G401 (cell line): ENCODE measurements at regions not wholly inside any gene's neighbourhood (a gene's known extent, or its start where the extent isn't known, plus 50 kb on each side); places are given as distances from the start of the nearest gene placed in this dataset.

ENCODE experiments used
- DNase-seq: peaks from one replicate; pipeline ENCODE4 v3.0.0-alpha.2; 2015; ENCODE audit warnings: low spot score
- in situ Hi-C: cut with HindIII; loops from 2 replicates; pipeline ENCODE4 v1.10.0; 2016; ENCODE audit warnings: low sequenced_read_pairs, mixed read lengths

DNA sequence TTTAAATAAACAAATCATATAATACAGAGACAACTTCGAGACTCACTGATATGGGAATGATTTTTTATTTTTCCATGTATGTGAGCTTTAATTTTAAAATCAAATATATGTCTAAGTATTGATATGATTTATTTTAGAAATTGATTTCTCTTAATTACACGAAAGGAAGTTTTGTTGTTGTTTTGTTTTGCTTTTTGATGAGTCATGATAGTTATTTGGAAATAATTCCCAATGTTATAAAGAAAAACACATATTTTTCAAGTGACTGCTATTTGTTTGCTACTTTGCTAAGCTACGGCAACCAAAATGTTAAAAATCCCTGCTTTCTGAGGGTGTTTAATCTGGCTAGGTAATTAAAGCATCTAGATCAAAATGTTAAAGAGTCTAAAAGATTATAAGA, 2139.4 kb upstream of the TENM3 start:
- DNase-seq: no peak
- in situ Hi-C loops: no loop called here

DNA sequence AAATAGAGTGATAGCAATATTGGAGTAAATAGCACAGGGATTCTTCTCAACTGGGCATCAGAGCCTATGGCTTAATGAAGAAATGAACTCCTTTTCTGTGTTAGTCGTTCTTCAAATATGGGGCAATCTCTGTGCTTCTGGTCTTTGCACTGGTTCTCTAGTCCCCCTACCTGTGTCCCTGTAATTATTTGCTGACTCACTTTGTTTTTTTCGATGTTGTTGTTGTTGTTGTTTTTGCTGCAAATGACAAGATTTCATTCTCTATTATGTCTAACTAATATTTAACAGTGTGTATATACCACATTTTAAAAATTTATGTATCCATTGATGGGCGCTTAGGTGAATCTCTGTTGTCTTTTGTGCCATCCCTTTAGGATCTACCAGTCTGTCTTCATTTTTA, 2137.8 kb upstream of the TENM3 start:
- in situ Hi-C loops: no loop called here
- no peak for DNase-seq

DNA sequence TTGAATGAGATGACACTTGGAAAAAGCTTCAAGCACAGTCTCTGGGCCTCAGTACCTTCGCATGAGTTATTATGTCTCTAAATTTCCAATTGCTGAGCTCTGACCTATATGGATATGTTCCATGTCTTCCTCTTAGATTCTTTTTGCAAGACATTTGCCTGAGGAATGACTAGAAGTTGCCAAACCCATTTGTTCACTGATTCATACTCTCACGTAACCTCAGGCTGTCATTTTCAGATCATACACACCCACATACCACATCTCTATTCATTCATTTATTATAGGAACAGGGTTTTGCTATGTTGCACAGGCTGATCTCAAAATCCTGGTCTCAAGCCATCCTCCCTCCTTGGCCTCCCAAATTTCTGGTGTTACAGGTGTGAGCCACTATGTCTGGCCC, 2137.1 kb upstream of the TENM3 start:
- DNase-seq: no peak
- in situ Hi-C loops: no loop called here

DNA sequence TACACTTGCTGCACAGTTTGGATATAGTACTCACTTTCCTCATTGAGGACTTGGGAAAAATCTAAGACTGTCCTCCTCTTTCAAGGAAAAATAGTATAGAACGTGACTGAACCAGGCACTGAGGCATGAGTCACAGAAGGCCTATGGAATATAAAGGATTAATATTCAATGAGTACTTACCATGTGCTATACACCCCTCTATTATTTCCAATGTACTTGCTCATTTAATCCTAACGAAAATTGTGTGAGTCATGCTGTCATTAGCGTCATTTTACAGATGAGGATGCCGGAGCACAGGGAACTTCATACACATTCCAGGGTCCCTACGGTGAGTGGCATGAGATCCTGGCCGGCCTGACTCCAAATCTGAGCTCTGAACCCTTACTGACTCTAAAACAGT, 2136.2 kb upstream of the TENM3 start:
- no peak for DNase-seq
- in situ Hi-C loops: no loop called here

DNA sequence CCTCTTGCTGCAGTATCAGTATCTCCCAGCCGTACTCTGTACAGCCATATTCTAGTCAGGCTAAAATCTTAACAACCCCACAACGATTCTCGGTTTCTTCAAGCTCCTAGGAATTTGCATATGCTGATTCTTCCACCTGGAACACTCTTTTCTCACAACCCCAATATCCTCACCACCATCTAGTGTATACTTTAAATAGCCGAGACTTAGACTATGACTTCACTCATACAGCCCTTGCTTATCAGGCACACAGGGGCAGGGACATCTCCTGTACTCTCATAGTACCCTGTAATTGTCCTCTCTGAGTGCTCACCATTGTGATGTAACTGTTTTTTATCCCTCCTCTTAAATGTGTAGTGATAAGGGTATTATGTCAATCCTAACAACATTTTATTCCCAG, 2126.4 kb upstream of the TENM3 start:
- DNase-seq: no peak
- in situ Hi-C loops: no loop called here

DNA sequence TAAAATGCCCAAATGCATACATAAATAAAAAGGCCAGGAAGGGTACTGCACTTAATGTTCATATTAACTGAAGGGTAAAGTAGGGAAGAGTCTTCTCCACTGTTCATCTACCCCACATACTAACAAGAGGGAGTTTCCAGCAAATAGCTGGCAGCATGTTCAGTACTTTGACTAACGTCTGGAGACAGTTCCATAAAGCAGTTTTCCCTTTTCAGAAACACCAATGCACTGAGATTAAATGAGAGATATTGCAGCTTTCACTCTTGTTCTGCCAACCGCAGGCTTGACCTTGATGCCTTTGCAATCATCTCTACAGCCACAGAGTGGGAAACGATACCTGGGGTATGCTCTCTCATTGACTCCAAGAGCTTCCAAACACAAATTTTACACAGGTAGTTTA, 2123.1 kb upstream of the TENM3 start:
- DNase-seq: no peak
- in situ Hi-C loops: no loop called here

DNA sequence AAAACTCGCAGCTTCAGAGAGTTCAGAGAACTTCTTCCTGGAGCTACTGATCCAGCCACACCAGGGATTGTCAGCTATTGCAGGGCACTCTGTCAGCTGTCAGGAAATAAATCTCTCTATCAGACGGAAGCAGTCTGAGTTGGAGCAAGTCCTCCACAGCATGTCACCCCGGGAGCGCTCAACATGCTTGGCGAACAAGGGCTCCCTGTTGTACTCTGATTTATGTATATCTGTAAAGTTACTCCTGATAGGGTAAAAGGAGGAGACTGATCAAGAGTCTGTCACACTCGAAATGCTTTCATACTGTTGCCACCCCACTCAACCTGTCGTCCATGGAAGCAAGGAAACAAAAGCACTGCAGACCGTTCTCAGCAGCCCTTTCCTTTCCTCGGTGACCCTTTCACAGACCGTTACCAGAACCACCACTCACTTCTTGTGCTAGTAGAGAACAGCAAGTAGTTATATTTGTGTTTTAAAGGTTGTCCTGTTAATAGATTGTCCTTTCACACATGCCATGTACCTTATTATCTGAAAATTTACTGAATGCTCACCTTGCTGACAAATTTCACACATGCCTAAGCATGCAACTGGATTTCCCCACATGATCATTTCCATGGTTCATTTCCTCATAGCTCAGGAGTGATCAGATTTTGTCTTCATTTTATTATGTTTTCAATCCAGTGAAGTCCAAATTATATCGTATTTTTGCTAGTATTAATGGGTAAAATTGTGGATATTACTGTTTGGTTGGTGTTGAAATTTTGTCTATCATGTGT, 2108.9 kb upstream of the TENM3 start:
- in situ Hi-C loops: no loop called here
- peak; percentile 26 for DNase-seq

DNA sequence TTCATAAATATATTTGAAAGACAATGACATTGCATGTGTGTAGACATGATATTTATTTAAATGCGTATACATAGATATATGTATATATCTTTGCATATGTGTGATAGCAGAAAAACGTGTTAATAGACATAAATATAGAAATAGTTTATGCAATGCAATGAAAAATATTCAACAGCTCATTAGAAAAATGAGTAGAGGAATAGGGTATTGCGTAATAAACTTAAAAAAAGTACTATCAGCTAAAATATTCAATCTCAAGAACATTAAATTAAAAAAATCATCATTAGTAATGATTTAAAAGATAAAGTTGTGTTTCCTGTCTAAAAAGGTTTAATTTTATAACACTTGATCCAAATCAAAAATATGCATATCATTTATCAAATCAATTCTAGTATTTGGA, 2101.5 kb upstream of the TENM3 start:
- no peak for DNase-seq
- in situ Hi-C loops: no loop called here

DNA sequence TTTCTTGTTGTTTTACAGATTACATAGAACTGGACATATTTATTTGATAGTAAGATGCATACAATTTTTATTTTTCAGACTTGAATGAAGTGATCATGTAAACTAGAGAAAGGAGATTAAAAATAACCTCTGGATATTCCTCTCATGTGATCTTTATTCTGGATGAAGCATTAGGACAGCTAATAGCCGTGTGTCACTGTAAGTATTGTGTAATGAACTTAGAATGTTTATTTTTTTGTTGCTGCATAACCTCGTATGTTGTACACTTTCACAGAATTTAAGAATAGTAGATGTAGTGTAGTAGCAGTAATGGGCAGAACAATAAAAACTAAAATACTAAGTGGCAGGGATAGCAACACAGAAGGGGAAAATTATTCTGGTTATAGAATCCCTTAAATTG, 2094.5 kb upstream of the TENM3 start:
- in situ Hi-C loops: no loop called here
- DNase-seq: no peak

DNA sequence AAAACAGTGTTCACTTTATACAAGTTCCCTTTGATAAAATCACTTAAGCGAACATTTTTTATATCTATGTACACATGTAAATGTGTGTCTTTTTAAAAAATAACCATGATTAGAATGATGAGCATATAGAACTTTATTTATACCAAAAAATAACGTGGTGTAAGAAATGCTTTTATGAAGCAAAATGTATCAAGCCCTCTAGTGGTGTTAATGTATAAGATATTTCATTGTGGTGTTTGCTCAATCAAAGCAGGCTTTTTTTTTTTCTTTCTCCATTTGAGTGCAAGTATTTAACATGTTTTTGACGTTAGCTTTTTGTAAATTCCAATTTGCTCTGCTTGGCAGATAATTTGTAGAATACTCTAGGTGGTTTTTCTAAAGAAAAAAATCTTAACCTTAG, 2092.4 kb upstream of the TENM3 start:
- in situ Hi-C loops: no loop called here
- no peak for DNase-seq

DNA sequence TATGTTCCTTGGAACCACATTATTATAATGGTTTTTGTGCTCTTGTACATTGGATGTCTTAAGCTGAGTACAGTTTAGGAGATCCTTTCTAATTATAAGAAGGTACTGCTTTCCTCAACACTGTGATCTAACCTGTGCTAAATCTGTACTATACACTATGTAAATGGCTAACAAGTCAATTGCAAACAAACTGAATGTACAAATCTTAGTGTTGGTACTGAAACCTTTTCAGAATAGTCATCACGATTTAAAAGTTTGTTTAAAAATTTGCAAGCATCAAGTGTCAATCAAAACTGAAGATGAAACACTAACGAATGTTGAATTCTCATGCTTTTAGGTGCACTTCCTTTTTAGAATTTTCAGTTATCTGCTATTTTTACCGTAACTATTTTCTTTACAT, 2090.4 kb upstream of the TENM3 start:
- in situ Hi-C loops: no loop called here

DNA sequence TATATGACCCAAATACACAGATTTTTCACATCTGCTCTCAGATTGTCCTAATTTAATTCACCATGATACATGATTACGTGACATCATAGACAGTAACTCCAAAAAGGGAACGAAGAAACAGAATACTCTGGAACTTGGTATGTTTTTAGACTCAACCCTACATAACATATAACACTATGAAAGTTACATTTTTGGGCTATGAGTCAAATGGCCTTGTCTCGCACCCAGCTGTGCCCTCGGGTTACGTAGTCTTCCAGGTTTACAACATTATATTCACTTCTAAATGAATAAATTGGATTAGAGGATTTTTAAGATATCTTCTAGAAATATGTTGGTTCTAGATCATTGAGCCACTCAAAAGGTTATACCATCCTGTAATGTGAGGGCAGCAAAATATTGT, 2089.6 kb upstream of the TENM3 start:
- in situ Hi-C loops: no loop called here
- DNase-seq: no peak

More for the DNA sequence above, 2090.4 kb upstream of the TENM3 start:
- no peak for DNase-seq

DNA sequence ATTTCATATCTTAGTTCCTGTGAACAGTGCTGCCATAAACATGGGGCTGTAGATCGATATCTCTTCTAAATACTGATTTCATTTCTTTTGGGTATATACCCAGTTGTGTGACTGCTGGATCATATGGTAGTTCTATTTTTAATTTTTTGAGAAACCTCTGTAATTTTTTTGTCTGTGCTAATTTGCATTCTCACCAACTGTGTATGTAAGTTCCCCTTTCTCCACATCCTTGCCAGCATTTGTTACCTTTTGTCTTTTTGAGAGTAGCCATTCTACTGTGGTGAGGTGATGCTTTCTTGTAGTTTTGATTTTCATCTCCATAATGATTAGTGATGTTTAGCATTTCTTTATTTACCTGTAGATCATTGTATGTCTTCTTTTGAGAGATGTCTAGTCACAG, 2086.5 kb upstream of the TENM3 start:
- no peak for DNase-seq
- in situ Hi-C loops: no loop called here

DNA sequence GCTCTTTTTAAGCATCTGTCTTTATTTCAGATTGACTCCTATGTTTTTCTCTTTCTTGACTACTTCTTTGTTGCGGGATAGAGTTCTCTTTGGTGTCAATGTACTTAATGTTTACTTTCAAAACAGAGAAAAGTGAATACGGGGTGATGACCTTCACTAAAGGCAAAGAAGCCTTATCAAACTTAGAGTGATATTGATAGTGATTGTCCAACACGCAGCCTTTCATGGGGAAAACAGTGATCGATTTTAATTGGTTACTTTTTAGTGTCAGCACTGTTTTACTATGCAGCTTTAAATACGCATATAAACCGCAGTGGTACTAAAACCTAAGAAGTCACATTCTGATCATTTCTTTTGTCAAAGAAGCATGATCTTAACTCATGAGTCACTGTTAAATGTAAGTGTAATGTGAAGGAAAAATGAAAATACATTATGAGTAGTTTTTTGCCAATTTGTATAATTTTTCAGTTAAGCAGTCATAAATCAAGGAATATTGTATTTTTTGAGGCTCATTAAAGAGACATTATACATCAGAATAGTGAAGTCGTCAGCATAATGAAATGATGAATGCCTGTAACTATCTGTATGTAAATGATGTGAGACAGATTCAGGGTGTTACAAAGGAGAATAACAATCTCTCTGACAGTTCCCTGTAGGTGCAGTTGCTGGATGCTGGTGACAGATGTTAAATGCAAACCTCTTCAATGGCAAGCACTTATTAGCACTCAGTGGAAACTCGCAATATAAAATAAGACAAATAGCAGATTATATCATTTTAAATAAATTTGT, 2082.8 kb upstream of the TENM3 start:
- no peak for DNase-seq
- in situ Hi-C loops: no loop called here

DNA sequence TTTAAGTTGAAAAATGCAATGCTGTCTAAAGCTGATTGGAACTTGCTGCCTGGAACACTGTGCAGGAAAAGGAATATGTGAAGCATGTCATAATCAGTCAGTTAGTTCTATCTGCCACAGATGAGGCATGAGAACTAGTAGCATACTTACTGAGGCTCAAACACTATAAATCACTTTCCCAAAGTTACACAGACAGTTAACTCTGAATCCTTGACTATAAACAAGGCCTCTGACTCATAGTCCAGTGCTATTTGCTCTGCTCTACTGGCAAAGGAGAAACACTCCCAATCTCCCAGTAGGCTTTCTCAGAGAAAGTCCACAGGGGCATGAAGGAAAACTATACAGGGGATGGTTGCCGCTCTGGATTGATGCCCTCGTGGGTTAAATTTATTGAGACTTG, 2078.4 kb upstream of the TENM3 start:
- in situ Hi-C loops: no loop called here
- no peak for DNase-seq

DNA sequence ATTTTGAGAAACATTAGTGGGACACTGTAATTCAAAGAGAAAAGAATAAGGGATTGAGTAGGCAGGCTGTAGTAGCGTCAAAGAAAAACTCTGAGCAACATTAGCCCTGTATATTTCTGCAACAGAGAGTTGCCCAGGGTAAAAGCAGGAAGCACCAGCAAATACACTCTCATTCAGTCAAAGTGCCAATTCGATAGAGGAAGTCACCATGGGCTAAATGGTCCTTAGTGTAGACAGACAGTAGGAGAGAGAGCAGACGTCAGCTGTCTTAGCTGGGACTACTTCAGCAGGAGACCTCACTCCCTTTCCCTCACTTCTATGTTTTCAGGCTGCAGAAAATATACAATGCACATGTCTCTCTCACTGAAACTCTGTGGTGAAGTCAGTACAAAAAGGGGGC, 2073.8 kb upstream of the TENM3 start:
- in situ Hi-C loops: no loop called here
- no peak for DNase-seq

DNA sequence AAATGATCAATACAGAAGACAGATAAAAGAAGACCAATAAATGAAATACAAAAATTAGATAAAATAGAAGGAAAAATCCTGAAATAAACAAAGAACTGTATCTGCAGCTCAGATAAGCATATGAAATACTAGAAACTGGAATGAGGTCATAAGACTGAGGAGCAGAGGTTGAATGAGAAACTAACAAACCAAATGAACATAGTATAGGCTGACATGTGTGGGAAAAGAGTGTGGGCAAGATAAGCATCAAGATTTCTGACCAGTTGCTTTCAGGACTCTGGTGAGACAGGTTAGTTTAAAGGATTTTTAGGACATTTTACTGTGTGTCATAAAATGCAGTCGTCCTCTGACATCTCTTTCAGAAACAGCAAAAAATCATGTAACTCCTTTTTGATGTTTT, 2073.2 kb upstream of the TENM3 start:
- DNase-seq: no peak
- in situ Hi-C loops: no loop called here

DNA sequence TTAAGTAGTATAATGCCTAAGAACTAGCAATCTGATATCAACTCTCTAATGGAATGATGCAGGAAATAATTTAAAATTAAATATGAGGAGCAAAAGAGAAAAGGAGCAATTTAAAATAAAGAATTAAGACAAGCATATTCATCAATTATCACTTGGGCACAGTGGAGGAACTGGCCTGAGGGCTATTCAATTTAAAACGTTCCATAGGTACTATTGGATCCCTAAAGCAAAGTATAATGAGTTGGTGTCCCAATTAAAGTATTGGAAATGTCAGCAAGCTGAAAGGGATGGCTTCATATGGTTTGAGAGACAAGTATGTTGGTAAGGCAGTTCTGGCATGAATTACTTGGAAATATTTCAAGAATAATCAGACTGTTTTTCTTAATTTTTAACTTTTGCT, 2064.1 kb upstream of the TENM3 start:
- in situ Hi-C loops: no loop called here

DNA sequence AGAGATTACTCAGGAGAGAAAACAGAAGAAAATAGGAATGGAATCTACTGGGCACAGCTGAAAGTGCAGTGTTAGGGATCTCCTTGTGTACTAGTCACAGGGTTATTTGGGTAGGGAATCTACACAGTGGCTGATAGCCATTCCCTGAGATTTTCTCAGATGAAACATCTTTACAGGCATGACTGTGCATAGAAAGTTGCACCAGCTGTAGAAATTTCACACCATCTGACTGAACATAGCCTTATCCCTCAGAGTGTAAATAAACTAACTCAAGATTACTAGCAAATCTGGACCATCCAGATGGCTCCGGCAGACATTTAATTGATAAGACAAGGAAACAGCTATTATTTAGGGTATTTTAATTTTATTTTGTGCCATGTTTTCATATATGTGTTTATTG, 2053.5 kb upstream of the TENM3 start:
- in situ Hi-C loops: no loop called here
- no peak for DNase-seq

More for the DNA sequence above, 2064.1 kb upstream of the TENM3 start:
- DNase-seq: no peak

DNA sequence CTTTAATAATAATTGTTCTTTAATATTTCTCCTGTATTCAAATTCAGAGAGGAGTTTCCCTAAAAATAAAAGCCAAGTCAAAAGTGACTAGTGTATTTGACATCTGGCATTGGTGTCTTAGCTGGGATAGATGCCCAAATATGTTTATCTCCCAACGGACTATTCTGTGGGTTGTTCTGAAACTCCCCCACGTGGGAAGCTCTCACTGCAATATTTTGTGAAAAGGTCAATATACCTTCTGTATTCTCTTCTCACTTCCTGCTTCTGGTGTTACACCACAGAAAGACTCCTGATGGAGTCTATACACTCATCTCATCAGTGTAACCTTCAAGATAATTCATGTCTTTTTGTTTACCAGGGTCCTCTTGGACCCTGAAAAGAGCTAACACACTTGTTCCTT, 2052.8 kb upstream of the TENM3 start:
- in situ Hi-C loops: no loop called here
- DNase-seq: no peak

DNA sequence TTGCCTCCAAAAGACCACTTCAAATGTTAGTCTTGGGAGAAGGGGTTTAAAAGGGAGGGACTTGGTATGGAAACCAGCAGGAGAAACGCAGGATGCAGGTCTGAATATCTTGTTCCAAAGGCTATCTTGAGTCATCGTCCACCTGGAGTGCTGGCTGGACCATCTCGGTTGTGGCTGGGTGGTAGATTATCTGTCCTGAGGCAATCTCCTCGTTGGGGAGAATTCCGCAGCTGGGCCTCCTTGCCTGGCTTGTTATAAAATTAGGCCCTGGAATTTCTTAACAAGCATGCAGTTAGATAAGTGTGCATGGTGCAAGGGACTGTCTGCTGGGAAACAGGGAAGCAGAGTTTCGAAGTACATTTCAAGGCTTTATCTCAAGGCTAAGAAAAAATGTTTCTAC, 2045.7 kb upstream of the TENM3 start:
- DNase-seq: no peak
- in situ Hi-C loops: no loop called here
